SW480 (cell line): ENCODE measurements at regions not wholly inside any gene's neighbourhood (a gene's known extent, or its start where the extent isn't known, plus 50 kb on each side); places are given as distances from the start of the nearest gene placed in this dataset.
A peak's percentile ranks its signal among the peaks of the same experiment; 100 is the strongest.

Experiments used
- DNase-seq: peaks from one replicate; pipeline ENCODE4 v3.0.0-alpha.2; 2016; ENCODE audit warnings: low spot score

DNA sequence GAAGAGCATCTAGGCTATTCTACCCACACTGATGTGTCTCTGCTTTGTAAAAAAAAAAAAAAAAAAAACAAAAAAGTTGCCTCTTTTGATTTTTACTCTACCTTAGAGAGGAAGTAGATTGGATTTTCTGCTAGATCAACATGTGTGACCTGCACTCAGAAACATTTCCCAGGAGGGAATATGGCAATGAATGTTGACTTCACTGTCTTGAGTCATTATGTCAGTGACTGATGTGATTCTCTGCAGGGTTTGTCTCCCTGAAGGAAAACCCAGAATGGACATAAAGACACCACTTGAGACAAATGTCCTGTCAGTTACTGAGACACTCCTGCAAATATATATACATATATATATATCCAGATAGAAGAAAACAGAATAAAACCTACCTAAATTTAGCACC lies 370.3 kb downstream of the BMPER start:
- DNase-seq, result no peak

DNA sequence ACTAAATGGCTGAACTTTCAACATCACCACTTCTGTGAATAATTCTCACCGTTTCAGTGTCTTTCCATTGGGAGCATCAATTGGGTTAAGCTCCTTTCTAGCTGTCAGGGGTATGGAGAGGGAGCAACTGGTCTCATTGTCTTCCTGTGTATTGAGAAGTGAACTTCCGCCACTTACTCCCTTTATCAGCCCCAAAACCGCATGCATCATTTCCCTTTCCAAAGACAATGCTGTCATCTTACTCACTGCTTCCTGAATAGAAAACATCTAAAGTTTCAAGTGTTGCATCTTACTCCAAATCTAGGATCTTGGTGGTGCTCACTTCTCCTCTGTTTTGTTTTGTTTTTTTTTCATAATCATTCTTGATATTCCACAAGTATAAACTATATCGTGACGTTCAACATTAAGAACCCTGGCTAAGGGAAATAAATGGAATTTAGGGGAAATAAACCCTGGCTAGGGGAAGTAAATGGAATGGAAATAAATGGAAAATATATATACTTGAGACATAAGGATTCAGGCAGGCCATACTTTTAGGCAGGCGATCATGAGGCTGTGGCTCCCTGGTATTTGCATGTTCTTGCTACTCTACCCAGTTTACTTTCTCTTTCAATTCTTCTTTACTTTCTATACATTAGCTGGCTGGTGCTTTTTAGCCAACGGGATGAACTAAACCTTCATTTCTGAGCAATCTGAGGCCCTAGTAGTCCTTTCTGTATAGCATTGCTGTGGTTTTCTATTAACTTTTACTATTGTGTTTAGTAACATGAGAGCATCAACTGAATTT lies 371.9 kb downstream of the BMPER start:
- DNase-seq, result no peak

DNA sequence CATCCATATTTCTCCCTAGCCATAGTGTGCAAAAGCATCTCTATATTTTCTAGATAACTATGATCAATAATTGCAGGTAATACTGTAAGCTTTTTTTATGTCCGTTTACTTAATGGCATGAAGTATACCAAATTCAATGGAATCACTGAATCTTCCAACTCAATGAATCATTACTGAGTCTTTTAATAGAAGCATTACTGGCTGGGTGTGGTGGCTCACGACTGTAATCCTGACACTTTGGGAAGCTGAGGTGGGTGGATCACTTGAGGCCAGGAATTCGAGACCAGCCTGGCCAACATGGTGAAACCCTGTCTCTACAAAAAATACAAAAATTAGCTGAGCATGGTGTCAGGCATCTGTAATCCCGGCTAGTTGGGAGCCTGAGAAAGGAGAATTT lies 372.5 kb downstream of the BMPER start:
- no peak for DNase-seq

DNA sequence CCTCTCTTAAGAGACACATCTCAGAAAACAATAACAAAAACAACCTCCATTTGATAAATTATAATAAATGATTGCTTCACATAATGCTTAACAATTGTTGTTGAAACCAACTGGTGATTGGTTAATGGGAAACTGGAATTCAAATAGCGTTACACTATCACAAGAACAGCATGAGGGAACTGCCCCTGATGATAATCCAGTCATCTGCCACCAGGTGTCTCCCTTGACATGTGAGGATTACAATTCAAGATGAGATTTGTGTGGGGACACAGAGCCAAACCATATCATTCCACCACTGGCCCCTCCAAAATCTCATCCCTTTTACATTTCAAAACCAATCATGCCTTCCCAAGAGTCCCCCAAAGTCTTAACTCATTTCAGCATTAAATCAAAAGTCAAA lies 375.9 kb downstream of the BMPER start:
- DNase-seq, result peak; percentile 17

DNA sequence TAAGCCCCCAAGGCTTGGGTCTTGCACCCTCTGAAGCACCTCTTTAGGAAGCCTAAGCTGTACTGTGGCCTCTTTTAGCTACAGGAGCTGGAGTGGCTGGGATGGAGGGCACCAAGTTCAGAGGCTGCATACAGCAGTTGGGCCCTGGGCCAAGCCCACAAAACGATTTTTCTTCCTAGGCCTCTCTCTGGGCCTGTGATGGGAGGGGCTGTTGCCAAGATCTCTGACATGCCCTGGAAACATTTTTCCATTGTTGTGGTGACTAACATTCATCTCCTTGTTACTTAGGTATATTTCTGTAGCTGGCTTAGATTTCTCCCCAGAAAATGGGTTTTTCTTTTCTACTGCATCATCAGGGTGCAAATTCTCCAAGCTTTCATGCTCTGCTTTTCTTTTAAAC lies 375.7 kb upstream of the NPSR1 start:
- no peak for DNase-seq

DNA sequence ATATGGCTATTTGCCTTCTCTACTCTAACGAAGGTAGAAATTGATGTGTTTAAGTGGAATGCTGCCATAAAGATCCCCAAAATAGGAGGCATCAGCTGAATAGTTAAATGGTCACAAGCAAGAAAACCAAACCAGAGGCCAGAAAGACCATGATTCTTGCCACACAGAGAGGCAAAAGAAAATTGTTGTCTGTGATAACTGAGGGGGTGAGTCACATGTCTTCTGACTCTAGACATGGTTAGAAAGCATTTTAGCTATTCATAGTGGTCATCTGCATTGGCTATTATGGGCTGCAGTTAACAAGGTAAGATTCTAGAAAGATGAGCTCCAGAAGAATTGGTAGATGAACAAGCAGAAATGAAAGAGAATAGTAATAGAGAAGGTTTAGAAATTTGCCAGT lies 361.4 kb upstream of the NPSR1 start:
- no peak for DNase-seq

DNA sequence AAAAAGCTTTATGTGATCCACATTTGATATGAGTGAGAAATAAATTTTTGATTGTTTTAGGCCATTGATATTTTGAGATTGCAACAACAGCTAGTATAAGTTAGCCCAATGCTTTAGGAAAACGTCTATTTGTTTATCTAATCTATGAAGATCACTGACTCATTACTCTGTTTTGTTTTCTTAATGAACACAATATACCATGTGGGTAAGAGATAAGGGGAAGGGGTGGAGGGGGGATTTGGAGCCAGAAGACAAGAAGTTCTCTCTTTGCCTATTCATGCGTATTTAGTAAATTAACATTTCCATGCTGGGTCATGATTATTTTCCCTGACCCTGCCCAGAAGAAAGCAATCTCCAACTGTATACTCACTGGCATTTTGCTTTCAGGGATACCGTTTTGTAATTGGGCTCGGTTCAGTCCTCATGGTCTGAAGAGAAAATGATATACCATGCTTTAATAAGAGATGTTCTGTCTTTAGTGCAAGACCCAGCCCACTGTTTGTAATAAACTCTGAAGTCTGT lies 359.5 kb upstream of the NPSR1 start:
- DNase-seq, result no peak

DNA sequence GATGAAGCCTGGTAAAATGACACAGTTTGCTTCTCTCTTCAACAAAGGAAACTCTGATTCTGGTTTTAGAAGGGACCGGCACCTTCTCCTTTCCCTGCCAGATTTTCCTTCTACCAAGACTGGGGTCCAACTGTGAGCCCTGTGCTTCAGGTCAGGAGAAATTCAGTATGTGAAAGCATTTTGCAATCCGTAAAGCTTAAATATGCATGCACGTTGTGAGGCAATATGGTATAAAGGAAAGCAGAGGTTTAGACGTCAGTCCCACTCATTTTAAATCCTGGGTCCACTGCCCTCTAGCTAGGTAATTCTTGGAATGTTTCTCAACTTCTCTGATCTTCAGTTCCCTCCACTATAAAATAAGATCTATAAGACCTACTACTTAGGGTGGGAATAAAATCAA lies 359.0 kb upstream of the NPSR1 start:
- DNase-seq, result no peak

DNA sequence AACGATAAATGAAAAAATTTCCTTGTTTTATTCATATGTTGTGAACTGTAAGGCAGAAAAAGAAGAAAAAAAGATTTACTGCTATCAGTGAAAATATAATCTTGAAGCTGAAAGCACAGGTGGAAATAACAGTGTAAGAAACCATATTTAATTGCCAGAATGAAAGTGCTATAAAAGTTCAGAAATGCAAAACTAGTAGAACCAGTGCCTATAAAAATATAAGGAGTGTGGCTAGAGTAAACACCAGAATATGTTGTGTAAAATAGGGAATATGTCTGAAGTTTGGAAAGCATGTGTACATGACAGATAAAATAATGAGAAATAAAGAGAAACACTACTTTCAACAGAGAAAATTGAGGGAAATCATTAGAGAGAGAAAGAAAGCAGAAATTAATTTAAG lies 350.5 kb upstream of the NPSR1 start:
- DNase-seq, result no peak

DNA sequence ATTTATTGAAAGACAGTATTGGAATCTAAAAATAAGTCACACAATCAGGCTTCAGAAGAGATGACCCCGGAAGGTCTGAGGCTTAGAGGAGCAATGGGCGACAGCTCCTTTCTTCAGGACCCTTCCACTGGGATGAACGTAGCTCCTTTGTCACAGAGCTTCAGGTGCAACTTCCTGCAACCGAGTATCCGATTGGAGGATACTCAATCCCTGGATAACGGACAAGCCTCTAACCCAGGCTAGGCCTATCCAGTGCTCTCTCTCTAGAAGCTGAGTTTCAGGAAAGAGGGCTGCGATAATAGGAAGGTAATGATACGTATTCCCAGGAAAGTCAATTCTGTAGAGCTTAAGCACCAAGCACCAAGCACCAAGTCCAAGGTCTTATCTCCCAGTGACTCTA lies 349.4 kb upstream of the NPSR1 start:
- DNase-seq, result no peak

DNA sequence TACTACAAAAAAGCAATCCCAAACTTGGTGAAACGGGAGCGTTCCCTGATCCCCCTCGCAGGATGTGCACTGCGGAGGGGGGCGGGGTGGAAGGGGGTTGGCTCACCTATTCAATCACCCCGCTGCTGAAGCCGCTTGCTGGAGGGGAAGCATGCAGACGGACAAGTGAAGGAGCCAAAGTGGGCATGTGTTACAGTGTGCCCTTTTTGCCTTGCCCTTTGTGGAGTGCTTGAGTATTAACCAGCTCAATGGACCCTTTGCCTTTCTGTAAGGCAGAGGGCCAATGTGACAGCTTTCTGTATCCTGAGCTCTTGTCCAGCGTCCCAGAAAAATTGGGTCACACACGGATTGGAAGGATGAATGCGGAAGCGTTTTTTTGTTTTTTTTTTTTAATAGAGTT lies 348.9 kb upstream of the NPSR1 start:
- DNase-seq, result no peak

DNA sequence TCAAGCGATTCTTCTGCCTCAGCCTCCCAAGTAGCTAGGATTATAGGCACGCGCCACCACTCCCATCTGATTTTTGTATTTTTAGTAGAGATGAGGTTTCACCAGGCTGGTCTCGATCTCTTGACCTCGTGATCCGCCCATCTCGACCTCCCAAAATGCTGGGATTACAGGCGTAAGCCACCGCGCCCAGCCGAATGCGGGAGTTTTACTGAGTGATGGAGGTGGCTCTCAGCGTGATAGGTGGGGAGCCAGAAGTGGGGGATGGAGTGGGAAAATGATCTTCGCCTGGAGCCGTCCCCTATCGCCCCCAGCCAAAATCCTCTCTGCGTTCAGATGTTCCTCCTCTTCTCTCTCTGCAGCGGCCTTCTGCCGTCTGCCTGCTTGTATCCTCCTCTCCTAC lies 348.4 kb upstream of the NPSR1 start:
- no peak for DNase-seq

DNA sequence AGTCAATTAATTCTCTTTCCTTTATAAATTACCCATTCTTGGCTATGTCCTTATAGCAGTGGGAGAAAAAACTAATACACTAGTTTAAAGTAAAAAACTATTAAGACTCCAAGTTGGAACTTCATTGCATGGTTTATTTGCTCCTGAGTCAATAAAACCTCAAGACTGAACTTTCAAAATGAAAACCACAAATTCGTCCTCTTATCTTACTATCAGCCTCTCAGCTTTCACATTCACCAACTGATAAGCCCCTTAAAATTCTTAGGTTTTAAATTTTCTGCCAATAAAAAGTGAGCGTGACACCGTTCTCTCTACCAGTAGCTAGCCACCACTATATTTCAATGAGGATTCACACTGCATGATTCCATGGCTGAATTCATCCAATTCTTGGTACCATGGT lies 346.4 kb upstream of the NPSR1 start:
- no peak for DNase-seq

DNA sequence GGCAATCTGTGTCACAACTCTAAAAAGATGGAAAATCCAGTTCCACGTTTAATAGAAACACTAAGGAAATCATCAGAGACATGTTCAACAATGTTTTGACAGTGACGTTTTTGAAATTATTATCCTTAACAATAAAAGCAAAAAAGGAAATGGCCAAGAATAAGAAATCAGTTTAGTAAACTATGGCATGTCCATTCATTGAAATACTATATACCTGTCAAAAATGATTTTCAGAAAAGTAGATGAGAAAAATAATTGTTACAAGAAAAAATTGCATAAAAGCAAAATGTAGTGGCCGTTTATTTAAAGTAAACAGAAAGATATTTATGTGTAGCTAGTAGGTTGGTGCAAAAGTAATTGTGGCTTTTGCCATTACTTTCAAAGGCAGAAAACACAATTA lies 345.4 kb upstream of the NPSR1 start:
- DNase-seq, result no peak

DNA sequence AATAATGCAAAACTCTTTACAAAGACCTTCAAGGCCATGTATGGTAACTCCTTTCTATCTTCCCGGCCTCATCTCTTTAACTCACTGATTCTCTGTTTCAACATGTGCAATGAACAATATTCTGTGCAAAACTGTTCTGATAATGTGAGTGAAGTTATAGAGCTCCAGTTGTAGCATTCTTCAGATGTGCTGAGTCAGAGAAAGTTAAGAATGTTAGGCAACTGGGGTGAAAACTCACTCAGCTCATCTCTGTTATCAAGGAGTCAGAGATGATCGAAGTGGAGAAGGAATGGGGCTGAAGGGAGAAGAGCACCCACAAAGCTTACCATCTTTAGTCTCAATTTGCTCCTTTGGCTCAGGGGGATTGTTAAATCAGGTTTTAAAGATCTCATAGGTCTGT lies 344.7 kb upstream of the NPSR1 start:
- no peak for DNase-seq

DNA sequence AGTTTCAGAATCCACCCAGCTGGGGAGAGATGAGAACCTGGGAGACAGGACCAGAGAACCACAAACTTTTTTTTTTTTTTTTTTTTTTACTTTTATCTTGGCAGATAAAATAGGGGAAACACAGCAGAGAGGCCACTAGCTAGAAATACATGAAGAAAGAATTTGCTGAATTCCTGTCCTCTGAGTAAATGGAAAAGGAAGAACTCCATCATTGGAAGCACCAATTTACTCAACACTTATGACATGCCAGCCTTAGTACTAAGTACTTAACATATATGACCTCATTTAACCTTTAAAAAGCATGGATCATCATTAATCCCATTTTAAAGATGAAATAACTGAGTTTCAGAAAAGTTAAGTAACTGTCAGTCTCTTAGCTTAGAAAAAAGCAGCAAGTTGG lies 343.0 kb upstream of the NPSR1 start:
- no peak for DNase-seq

DNA sequence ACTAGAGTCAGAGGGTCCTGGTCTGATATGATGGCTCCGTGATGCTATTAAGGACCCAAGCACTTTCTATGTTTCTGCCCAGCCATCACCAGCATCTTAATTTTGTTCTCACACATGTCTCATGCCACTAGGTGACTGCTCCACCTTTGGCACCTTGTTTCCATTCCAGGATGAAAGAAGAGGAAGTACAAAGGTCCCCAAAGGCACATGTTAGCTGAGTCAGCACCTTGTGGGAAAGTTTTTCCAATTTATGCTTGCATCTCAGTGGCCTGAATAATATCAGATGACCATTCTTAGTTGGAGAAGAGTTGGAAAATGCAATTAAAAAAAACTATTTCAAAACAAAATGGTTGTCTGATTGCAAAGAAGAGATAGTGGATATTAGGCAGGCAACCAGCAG lies 341.0 kb upstream of the NPSR1 start:
- no peak for DNase-seq

DNA sequence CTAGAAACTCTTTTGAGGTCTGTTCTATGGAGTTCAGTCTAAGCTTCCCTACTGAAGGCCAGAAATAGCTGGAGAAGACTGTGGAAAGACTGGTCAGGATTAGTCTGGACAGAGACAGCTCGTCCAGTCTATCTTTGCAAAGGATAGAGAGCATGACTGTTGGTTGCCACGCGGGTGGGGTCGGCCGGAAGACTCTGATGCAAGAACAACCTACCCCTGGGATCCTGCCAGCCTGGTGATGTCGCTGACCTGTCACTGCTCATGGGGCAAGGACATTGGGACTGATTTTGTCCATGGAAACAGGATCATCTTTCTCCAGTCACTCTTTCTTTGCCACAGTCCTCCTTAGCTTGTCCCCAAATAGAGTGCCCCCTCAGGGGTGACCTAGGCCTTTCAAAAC lies 337.6 kb upstream of the NPSR1 start:
- no peak for DNase-seq

DNA sequence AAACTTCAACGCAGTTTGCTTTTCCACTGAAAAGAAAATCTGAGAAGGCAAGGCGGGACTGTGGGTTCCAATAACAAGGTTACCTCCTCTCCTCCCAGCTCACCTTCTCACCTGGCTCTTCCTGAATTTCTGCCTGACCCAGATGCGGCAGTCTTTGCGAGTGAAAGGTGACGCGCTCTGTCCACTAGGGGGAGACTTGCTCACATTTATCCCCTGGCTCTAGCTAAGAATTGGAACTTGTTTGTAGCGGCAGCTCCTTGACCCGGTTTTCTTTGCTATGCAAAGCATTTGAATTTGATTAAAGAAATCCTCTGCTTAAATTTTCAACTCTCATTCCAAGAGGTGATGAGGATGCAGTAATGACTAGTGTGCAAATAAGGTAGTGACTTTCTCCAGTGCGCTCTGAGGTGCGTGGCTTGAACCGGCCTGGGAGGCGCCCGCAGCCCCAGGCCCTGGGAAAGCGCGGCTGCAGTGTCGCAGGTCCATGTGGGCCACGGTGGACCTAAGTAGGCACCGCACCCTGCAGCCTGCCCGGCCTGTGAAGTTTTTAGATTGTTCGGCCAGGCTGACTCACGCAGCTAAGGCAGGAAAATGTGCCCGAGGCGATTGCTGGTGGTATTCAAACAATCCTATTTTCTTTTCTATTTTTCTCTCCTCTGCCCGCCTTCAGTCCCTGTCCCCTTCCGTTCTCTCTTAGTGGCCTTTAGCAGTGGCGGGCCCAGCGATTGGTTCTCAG lies 336.9 kb upstream of the NPSR1 start:
- DNase-seq, result peak; percentile 80

DNA sequence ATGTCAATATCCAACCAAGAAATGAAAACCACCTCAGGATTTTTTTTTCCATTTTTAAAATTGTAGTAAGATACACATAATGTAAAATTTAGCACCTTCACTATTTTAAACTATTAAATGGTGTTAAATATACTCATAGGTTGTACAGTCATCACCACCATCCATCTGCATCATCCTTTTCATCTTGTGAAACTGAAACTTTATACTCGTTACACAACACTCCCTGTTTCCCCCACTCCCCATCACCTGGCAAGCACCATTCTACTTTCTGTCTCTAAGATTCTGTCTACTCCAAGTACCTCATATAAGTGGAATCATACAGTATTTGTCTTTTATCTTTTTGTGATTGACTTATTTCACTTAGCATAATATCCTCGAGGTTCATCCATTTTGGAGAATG lies 335.2 kb upstream of the NPSR1 start:
- no peak for DNase-seq

DNA sequence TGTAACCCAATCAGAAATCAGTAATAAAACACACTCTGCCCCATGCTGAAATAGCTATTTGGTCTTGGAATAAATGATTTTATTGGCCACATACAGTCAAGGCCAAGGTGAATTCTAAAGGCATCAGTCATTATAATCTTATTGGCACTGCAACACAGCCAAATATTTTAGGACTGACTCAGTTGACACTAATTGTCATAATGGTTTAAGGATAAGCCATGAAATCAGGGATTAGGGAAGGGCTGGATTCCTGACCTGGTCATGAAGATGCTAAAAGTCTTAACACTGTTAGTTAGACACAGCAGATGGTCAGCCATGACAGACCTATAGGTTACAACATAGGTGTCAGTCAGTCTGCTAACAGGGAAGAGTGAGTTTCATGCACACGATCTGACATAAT lies 330.3 kb upstream of the NPSR1 start:
- DNase-seq, result no peak

DNA sequence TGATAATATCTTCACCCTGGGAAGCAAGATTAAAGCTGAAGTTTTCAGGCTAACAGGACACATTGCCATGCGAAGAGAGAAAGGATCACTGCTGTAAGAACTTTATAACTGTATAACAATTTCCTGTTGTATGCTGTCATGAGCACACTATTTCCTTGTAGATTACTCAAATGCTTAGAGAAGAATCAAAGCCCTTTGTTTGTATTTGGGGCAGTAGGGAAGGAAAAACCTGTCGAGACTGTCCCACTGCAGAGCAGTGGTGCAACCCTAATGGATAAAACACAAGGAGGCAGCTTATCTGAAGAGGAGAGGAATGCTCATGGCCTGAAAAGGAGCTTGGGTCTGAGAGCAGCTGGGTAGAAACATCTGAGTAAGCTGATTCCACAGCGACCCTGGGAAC lies 327.7 kb upstream of the NPSR1 start:
- no peak for DNase-seq

DNA sequence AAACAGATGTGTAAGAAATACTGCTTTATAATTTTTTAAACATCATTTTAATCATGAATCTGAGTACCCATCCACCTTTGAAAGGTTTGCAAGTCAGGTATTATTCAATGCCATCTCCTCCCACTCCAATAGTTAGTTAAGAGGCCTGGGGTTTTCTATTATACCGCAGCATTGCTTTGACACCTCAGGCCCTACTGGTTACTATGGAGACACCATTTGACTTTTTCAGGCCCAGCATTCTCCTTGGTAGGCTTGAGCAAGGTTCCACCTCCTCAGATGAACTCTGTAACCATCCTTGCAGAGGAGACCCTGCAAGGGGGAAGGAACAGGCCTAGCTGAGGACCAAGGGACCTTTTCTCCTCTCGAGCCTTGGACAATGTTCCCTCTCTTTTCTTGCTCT lies 326.9 kb upstream of the NPSR1 start:
- no peak for DNase-seq

DNA sequence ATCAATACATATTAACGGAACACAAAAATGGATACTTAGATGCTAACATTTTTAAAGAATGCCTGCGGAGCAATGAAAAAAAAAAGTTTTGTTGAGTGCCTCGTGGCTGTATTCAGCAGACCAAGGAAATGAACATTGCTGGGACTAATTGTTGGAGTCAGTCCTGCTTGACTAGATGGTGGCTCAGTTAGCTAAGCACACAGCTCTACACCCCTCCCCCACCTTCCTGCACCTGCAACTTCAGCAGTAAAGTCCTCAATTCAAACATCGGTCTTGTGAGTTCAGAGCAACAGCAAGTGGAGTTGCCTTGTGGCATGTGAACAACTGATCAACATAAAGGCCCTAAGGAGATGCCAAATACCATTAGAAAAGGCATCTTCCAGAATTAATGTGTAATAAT lies 326.0 kb upstream of the NPSR1 start:
- no peak for DNase-seq
